ENCODE measurements at regions not wholly inside any gene's neighbourhood (a gene's known extent, or its start where the extent isn't known, plus 50 kb on each side); places are given as distances from the start of the nearest gene placed in this dataset.

DNA sequence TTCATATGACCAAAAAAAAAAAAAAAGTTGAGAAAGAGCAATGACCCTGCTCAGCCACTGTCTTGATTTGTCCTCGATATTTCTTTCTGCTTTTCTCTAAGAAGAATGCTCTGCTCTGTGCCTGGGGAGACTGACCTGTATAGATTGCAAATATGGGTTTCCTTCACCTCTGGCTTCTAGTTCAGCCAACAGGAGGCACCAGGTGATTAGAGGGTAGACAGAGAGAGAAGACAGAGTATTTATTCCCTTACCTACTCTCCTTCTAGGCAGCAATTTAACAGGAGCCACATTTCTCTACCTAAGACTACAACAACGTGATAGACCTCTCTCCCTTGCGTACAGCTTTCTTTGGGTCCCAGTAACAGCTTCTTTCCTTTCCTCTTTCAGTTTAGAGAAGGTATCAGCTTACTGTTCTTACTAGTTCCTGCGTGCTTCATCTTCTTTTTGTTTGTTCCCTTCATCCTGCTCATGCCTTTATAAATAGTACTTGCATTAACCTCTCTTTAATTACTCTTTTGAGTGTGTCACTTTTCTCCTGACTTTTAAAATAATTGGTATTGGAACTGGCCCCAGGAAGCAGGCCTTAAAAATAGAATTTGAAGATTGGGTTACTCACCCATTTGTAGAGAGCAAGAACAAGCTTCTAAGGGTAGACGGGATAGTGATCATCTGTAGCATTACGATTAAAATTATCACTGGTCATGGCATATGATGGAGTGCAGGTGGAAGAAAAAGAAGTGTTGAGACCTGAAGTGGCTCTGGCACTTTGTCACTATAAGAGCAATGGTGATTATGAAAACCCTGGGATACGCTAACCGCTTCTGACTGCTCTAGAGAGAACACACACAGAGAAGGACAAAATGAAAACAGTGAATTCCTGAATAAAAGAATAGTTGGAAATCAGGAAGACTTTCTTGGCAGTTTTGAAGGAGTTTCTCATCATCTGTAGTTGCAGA lies 161.2 kb upstream of the FSTL4 start:
- H2BK15ac ChIP-seq (ENCODE audit: low read depth, low read length), result no peak overlapping the region
- TF ChIP-seq, protein P1, sequence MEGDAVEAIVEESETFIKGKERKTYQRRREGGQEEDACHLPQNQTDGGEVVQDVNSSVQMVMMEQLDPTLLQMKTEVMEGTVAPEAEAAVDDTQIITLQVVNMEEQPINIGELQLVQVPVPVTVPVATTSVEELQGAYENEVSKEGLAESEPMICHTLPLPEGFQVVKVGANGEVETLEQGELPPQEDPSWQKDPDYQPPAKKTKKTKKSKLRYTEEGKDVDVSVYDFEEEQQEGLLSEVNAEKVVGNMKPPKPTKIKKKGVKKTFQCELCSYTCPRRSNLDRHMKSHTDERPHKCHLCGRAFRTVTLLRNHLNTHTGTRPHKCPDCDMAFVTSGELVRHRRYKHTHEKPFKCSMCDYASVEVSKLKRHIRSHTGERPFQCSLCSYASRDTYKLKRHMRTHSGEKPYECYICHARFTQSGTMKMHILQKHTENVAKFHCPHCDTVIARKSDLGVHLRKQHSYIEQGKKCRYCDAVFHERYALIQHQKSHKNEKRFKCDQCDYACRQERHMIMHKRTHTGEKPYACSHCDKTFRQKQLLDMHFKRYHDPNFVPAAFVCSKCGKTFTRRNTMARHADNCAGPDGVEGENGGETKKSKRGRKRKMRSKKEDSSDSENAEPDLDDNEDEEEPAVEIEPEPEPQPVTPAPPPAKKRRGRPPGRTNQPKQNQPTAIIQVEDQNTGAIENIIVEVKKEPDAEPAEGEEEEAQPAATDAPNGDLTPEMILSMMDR (conservative IDR thresholded peaks at IDR 0.05), result no peak
- no CpG with 5 or more reads among the region's 8 CpGs for whole genome bisulfite sequencing (ENCODE audit: extremely low coverage, insufficient read length, low lambda C conversion rate)
- no peak overlapping the region for H2BK120ac ChIP-seq (ENCODE audit: low read depth, low read length, poor library complexity, severe bottlenecking)
- no peaks in the 10 kb centered on the region for H3K79me2 ChIP-seq (ENCODE audit: insufficient read depth, low read length)
- H2AK5ac ChIP-seq (ENCODE audit: insufficient read length, low read length), result no peak overlapping the region
- H4K20me1 ChIP-seq (ENCODE audit: control insufficient read depth, insufficient read depth, insufficient read length), result no peaks in the 10 kb centered on the region
- DNase-seq, result peak; percentile 17
- H3K14ac ChIP-seq (ENCODE audit: insufficient read depth, low read length), result no peak overlapping the region
- no peak overlapping the region for H2BK5ac ChIP-seq (ENCODE audit: insufficient read length, low read length)
- H3K9ac ChIP-seq (ENCODE audit: extremely low read depth, insufficient read length, low read length), result no peak overlapping the region
- no peak overlapping the region for H3K4ac ChIP-seq (ENCODE audit: low read depth, low read length)
- H3K79me1 ChIP-seq (ENCODE audit: insufficient read depth, low read depth, low read length, poor library complexity, severe bottlenecking), result no peaks in the 10 kb centered on the region
- no peak overlapping the region for H2BK12ac ChIP-seq (ENCODE audit: insufficient read length, low read depth, low read length)
- no peak overlapping the region for H4K8ac ChIP-seq (replicated peaks; ENCODE audit: insufficient read length, low read depth, low read length)
- no peak overlapping the region for H2BK20ac ChIP-seq (ENCODE audit: low read depth, low read length, poor library complexity, severe bottlenecking)
- no peak overlapping the region for H3T11ph ChIP-seq (ENCODE audit: low read length)
- no peak overlapping the region for H4K5ac ChIP-seq (ENCODE audit: insufficient read length, low read depth, low read length)
- H3K27ac ChIP-seq (ENCODE audit: insufficient read length, low read depth, low read length), result no peak overlapping the region
- H3K4me1 Mint-ChIP-seq, result no peaks in the 10 kb centered on the region
- H3K4me1 ChIP-seq (ENCODE audit: insufficient read depth, low read length), result no peaks in the 10 kb centered on the region
- H4K91ac ChIP-seq (ENCODE audit: insufficient read length, low read depth, low read length), result no peak overlapping the region
- peaks cover 28% of the 10 kb centered on the region for H3K27me3 Mint-ChIP-seq (ENCODE audit: low read depth)
- no peaks in the 10 kb centered on the region for H3K23me2 ChIP-seq (ENCODE audit: insufficient read length, low read depth, low read length, poor library complexity, severe bottlenecking)
- H3K4me3 Mint-ChIP-seq, result no peak overlapping the region
- H3K23ac ChIP-seq (ENCODE audit: insufficient read length, low read depth, low read length), result no peak overlapping the region
- H3K27me3 ChIP-seq (ENCODE audit: insufficient read depth, low read length), result no peaks in the 10 kb centered on the region
- H3K9me3 Mint-ChIP-seq, result peaks cover 11 to 14% of the 10 kb centered on the region in 2 experiments
- no peak overlapping the region for H2AFZ ChIP-seq (ENCODE audit: low read length)
- no peak overlapping the region for H3K4me2 ChIP-seq (ENCODE audit: insufficient read depth, insufficient read length, low read length)
- no peak overlapping the region for H3K18ac ChIP-seq (ENCODE audit: insufficient read length, low read depth, low read length)
- H3K36me3 Mint-ChIP-seq (ENCODE audit: insufficient read depth in 1 of 3, low read depth in 3 of 3), result no peaks in the 10 kb centered on the region; a peak in 1 of 7 replicates
- no peak overlapping the region for H3K27ac Mint-ChIP-seq
- no peak overlapping the region for H3K56ac ChIP-seq (ENCODE audit: insufficient read length, low read depth, low read length)
- no peaks in the 10 kb centered on the region for H3K9me3 ChIP-seq (ENCODE audit: control insufficient read depth, low read depth, low read length)
